WI38 (cell line): ENCODE measurements at regions not wholly inside any gene's neighbourhood (a gene's known extent, or its start where the extent isn't known, plus 50 kb on each side); places are given as distances from the start of the nearest gene placed in this dataset.

Experiments used
- H3K4me3 ChIP-seq: 2 replicates; pipeline ENCODE4 v1.5.1; 2011; ENCODE audit warnings: low read depth, mild to moderate bottlenecking, control low read depth, low read length
- TF ChIP-seq, protein P1 (sequence below): IDR thresholded peaks from 2 replicates; pipeline ENCODE4 v1.5.1; 2012; ENCODE audit warnings: low read depth, mild to moderate bottlenecking, control low read depth, low read length

GRCh38 chr6:17047889-17048288 lies 54.0 kb upstream of the STMND1 start:
- TF ChIP-seq, protein P1, sequence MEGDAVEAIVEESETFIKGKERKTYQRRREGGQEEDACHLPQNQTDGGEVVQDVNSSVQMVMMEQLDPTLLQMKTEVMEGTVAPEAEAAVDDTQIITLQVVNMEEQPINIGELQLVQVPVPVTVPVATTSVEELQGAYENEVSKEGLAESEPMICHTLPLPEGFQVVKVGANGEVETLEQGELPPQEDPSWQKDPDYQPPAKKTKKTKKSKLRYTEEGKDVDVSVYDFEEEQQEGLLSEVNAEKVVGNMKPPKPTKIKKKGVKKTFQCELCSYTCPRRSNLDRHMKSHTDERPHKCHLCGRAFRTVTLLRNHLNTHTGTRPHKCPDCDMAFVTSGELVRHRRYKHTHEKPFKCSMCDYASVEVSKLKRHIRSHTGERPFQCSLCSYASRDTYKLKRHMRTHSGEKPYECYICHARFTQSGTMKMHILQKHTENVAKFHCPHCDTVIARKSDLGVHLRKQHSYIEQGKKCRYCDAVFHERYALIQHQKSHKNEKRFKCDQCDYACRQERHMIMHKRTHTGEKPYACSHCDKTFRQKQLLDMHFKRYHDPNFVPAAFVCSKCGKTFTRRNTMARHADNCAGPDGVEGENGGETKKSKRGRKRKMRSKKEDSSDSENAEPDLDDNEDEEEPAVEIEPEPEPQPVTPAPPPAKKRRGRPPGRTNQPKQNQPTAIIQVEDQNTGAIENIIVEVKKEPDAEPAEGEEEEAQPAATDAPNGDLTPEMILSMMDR = no peak

GRCh38 chr6:17045581-17046322 lies 56.1 kb upstream of the STMND1 start:
- TF ChIP-seq, protein P1 = no peak
- no peak overlapping the region for H3K4me3 ChIP-seq

More at GRCh38 chr6:17047889-17048288, 54.0 kb upstream of the STMND1 start:
- H3K4me3 ChIP-seq = no peak overlapping the region

GRCh38 chr6:17043148-17043522 lies 58.7 kb upstream of the STMND1 start:
- TF ChIP-seq, protein P1 = no peak
- H3K4me3 ChIP-seq = no peak overlapping the region

DNA sequence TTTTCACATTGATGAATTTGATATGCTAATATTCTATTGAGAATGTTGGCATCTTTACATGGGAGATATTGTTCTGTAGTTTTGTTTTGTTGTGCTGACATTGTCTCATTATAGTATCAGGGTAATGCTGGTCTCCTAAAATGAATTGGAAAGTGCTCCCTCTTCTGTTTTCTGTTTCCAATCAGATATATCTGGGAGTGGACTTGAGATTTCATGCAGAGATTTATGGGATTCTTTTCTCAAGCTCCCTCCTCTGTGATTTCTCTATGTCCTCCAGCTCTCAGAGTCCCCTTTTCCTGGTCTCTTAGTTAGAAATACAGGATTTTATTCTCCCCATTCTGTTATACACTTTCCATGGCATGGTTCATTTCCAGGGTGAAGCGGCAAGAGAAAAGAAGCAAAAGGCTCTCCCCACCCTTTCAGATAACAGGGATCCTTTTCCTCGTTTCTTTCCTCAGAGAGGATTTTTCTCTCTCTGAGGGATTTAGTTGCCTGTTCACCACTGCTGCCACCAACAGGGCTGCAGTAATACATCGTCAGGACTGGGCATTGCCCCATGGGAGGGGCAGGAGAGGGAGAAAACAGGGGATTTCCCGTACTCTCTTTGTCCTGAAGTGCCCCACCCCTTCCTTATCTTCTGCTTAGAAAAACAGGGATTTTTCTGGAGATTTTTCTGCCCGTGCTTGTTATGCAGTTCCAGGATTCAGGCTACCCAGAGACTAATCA lies 59.3 kb upstream of the STMND1 start:
- no peak overlapping the region for H3K4me3 ChIP-seq
- TF ChIP-seq, protein P1 = peak; percentile 30; the same call in 1 of the 2 replicates

DNA sequence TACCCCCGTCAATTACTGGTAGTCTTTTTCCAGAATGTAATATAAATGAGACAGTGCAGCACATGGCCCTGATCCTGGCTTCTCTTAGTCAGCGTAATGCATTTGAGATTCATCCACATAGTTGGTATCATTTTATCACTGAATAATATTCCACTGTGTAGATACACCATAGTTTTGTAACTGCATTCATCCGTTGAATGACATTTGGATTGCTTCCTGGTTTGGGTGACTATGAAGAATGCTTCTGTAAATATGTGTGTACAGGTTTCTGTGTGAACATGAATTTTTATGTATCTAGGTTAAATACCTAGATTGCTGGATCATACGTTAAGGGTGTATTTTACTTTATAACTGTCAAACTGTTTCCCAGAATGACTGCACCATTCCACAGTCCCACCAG lies 62.6 kb upstream of the STMND1 start:
- TF ChIP-seq, protein P1 = no peak
- H3K4me3 ChIP-seq = no peak overlapping the region

- TF ChIP-seq, protein P1 = no peak
- no peak overlapping the region for H3K4me3 ChIP-seq
Observed at GRCh38 chr6:17038316-17038715, 63.5 kb upstream of the STMND1 start.

GRCh38 chr6:17036065-17036393 lies 65.8 kb upstream of the STMND1 start:
- H3K4me3 ChIP-seq = no peak overlapping the region
- TF ChIP-seq, protein P1 = no peak
